OCI-M2 (cell line): ENCODE measurements at regions not wholly inside any gene's neighbourhood (a gene's known extent, or its start where the extent isn't known, plus 50 kb on each side); places are given as distances from the start of the nearest gene placed in this dataset.
"Not testable (repeated sequence)": the region's sequence is repeated elsewhere in the genome, so short reads cannot be mapped to it uniquely, and the experiment has no call there.

ENCODE experiments used
- DNase-seq: peaks from one replicate; lab custom pipeline; 2025; ENCODE audit not compliant: unreplicated experiment; lab: John Stamatoyannopoulos, UW

GRCh38 chr3:74978684-74979083 lies 364.2 kb upstream of the CNTN3 start:
- DNase-seq = no peak

GRCh38 chr3:74985028-74985904 lies 370.8 kb upstream of the CNTN3 start:
- DNase-seq = not testable (repeated sequence)

GRCh38 chr3:74988095-74988494 lies 373.6 kb upstream of the CNTN3 start:
- DNase-seq = no peak

- no peak for DNase-seq
Measured at GRCh38 chr3:74992898-74993297, 378.4 kb upstream of the CNTN3 start.

- no peak for DNase-seq
Measured at GRCh38 chr3:75001330-75001729, 386.9 kb upstream of the CNTN3 start.

GRCh38 chr3:75012791-75013331 lies 398.4 kb upstream of the CNTN3 start:
- DNase-seq = no peak

GRCh38 chr3:75014008-75014407 lies 399.5 kb upstream of the CNTN3 start:
- DNase-seq = no peak

GRCh38 chr3:75015280-75015679 lies 400.8 kb upstream of the CNTN3 start:
- no peak for DNase-seq

GRCh38 chr3:75035146-75035545 lies 420.7 kb upstream of the CNTN3 start:
- DNase-seq = no peak

- no peak for DNase-seq
Measured at GRCh38 chr3:75042941-75043340, 428.5 kb upstream of the CNTN3 start.

- no peak for DNase-seq
Measured at GRCh38 chr3:75048650-75049049, 434.2 kb upstream of the CNTN3 start.

GRCh38 chr3:75049533-75049932 lies 435.1 kb upstream of the CNTN3 start:
- DNase-seq = no peak

GRCh38 chr3:75059120-75059519 lies 444.7 kb upstream of the CNTN3 start:
- no peak for DNase-seq

- DNase-seq = no peak
Measured at GRCh38 chr3:75061806-75062205, 447.3 kb upstream of the CNTN3 start.

GRCh38 chr3:75075158-75075557 lies 460.7 kb upstream of the CNTN3 start:
- no peak for DNase-seq

- DNase-seq = no peak
Measured at GRCh38 chr3:75076481-75076880, 462.0 kb upstream of the CNTN3 start.

GRCh38 chr3:75078290-75078689 lies 463.8 kb upstream of the CNTN3 start:
- no peak for DNase-seq

GRCh38 chr3:75082845-75083244 lies 468.4 kb upstream of the CNTN3 start:
- DNase-seq = no peak

GRCh38 chr3:75089841-75090240 lies 475.4 kb upstream of the CNTN3 start:
- no peak for DNase-seq

- no peak for DNase-seq
Measured at GRCh38 chr3:75101329-75102147, 487.1 kb upstream of the CNTN3 start.

GRCh38 chr3:75110741-75111140 lies 496.3 kb upstream of the CNTN3 start:
- no peak for DNase-seq

- DNase-seq = no peak
Measured at GRCh38 chr3:75115695-75116094, 501.2 kb upstream of the CNTN3 start.
